ENCODE measurements at regions not wholly inside any gene's neighbourhood (a gene's known extent, or its start where the extent isn't known, plus 50 kb on each side); places are given as distances from the start of the nearest gene placed in this dataset.
A peak's percentile ranks its signal among the peaks of the same experiment; 100 is the strongest.
"Not testable (repeated sequence)": the region's sequence is repeated elsewhere in the genome, so short reads cannot be mapped to it uniquely, and the experiment has no call there.

GRCh38 chr6:103167345-103168071 lies 1692.2 kb downstream of the HACE1 start:
- no peak for DNase-seq (ENCODE audit: low read depth)

DNA sequence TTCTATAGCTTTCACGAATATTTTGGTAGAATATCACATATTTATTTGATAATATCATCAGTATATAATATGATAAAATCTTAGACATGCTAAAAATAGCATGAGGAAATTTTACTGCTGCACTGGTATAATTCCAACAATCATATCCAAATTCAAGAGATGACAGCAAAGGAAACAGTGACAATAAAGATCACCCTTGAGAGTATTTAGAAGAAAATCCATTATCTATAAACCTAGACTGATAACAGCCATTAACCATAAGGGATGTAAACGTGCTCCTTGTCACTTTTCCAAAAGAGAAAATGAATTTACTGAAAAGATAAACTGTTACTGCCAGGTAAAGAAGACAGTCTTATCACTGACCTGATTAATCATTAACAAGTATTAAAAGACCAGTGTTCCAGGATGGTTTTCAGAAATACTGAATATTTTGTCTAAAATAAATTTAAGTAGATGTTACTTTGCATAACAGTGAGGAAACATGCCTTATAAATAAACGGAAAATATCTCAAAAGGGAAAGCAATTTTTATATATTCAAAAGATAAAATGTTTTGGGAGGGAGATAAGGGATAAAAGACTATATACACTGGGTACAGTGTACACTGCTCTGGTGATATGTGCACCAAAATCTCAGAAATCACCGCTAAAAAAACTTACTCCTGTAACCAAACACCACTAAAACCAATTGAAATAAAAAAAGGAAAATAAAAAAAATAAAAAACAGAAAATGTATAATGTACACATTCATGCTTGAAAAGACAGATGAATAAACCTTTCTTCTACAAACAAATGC lies 1704.7 kb downstream of the HACE1 start:
- DNase-seq (ENCODE audit: low read depth) = no peak

DNA sequence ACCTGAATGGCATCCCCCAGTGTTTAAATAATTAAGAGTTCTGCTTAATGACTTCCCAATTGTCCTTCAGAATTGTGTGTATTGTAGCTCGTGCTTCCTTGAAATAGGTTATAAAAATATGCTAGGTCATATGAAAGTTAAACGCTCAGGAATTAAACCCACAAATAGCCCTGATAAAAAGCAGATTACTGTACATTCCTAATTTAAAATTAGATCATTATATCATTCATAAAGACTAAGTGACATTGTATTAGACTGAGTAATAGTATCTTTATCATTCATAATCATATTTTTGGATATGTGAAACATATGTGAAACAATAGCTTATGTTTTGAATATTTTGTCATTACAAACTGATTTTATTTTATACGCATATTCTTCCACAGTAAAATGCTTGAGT lies 1706.7 kb downstream of the HACE1 start:
- no peak for DNase-seq (ENCODE audit: low read depth)

DNA sequence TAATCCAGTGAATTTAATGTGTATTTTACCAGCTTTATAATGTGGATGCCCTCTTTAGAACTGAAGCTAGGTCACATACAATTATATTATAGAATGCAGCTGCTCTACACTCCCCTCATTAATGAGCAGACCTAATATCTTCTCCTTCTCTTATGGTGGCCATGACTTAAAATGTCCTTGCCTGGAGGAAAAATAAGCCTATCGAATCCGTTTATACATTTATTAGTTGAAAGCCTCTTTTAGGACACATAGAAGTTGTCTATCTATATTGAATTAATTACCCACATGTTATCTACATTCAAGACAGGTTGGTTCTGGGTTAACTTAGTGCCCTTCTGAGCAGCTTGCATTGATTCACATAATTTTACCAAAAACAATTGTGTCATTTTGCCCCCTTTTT lies 1716.8 kb downstream of the HACE1 start:
- DNase-seq (ENCODE audit: low read depth) = no peak

DNA sequence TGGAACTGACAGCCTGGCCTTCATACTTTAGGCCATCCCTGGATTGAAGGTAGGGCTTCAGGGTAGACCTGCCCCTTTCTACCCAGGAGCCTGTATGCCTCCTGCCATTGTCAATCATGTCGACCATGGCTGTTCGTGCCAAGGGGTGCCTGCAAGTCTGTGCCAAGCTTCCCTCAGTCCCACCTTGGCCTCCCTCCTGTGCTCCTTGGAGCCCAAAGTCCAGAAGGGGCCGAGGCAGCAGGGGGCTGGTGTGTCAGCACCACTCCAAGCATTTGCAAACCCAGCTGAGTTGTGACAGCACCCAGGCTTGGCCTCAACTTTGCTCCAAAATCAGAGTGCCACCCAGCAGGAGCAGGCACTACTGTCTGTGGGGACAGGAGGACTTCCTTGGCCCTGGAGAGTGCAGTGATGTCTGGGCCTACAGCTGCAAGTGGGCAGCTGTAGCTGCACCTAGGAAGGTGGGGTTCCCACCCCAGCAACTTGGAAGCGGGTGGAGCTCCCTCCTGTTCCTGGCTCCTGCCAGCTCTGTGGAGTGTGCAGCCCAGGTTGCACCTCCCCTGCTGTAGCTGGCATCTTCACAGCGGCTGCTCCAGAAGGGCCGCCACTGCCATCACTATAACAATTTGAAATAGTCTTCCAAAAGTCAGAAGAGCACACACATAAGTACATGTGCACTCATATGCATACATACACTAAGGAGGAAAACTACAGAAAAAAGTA lies 1719.3 kb downstream of the HACE1 start:
- DNase-seq (ENCODE audit: low read depth) = no peak

DNA sequence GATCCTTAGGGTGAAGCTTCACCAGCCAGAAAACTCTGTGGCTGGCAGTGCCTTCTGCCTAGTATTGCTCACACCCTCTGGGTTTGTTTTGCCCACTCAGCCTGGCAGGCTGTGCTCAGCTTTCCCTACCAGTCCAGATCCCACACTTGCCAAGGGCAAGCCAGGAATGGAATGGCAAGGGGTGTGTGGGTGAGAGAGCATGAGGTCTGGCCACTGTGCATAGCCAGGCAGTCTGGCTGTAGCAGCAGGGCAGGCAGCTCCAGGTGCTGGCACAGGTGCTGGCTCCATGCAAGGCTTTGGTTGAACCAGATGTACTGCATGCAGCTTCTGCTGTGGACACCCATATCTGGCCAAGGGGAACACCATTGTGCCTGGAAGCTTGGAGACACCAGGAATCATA lies 1720.3 kb downstream of the HACE1 start:
- no peak for DNase-seq (ENCODE audit: low read depth)

DNA sequence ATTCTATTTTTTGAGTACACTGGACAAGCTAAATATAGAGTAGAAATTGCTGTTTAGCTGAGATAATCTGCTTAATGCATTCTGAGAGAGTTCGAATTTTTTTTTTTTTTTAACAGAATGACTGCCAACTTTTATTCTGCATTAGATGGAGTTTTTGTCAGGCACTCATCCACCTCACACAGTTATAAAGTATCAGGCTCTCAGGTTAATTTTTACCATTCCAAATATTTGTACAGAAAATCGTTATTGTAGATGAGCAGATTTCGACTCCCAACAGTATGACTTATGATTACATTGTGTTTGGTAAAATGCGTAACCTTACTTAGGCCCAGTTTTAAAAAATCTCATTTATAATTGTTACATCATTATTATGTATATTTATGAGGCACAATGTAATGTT lies 1731.0 kb downstream of the GRIK2 start:
- no peak for DNase-seq (ENCODE audit: low read depth)

DNA sequence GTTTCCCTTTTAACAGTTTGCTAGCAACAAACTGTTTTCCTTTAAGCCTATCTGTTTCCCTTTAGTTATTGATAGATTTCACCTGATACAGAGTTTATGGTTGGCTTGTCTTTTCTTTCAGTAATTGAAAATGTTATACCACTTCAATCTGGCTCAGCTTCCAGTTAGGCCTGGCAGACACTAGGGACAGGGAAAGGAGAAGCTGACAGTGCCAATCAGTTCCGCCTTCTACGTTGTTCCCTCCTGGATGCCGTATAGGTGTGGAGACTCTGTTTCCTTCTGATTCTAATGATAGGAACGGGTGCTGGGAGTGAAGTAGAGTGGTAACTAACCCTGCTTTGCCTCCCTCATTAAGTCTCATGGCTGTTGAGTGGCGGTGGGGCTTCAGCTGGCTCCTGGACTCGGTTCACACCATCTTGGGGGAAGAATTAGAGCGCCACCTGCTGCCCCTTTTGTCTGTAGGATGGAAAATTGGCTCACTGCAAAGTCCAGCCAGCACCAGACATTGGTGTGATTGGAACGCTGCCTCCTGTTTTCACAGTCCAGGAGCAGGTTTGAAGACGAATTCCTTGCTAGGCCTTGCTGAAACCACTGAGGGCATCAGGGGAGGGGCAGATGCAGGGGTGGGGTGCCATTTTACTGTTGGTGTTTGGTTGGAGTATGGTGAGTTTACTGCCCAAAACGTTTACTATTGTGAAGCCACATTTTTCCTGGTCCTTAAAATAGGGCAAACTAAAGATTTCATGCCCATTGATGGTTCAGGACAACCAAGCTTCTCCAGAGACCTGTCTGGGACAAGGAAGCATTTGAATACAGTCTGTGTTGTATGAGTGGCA lies 1729.5 kb downstream of the GRIK2 start:
- peak; percentile 3 for DNase-seq (ENCODE audit: low read depth)

DNA sequence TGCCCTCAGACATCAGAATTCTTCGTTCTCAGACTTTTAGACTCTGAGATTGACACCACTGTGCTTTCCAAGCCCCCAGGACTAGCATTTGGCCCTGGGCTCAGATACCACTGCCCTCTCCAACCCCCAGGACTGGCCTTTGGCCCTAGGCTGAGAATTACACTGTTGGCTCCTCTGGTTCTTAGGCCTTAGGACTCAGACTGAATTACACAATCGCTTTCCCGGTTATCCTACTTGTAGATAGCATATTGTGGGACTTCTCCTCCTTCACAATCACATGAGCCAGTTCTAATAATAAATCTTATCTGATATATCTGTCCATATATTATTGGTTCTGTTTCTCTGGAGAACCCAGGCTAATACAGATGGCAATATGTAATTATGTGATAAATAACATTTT lies 1725.5 kb downstream of the GRIK2 start:
- DNase-seq (ENCODE audit: low read depth) = no peak

GRCh38 chr6:103114582-103114981 lies 1721.1 kb downstream of the GRIK2 start:
- no peak for DNase-seq (ENCODE audit: low read depth)

- DNase-seq (ENCODE audit: low read depth) = no peak
Measured at GRCh38 chr6:103113416-103113815, 1719.9 kb downstream of the GRIK2 start.

GRCh38 chr6:103107985-103108384 lies 1714.5 kb downstream of the GRIK2 start:
- no peak for DNase-seq (ENCODE audit: low read depth)

GRCh38 chr6:103105686-103106085 lies 1712.2 kb downstream of the GRIK2 start:
- no peak for DNase-seq (ENCODE audit: low read depth)

- DNase-seq (ENCODE audit: low read depth) = no peak
Measured at GRCh38 chr6:103101267-103101666, 1707.8 kb downstream of the GRIK2 start.

DNA sequence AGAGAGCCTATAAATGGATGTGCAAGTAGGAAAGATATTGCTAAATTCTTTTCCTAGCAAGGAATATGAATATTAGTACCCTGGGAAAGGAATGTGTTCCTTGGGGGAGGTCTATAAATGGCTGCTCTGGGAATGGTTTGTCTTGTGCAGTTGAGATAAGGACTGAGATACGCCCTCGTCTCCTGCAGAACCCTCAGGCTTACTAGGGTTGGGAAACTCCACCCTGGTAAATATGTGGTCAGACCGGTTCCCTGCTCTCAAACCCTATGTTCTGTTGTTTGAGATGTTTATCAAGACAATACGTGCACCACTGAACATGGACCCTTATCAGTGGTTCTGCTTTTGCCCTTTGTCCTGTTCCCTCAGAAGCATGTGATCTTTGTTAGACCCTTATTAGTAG lies 1698.9 kb downstream of the GRIK2 start:
- not testable (repeated sequence) for DNase-seq (ENCODE audit: low read depth)

DNA sequence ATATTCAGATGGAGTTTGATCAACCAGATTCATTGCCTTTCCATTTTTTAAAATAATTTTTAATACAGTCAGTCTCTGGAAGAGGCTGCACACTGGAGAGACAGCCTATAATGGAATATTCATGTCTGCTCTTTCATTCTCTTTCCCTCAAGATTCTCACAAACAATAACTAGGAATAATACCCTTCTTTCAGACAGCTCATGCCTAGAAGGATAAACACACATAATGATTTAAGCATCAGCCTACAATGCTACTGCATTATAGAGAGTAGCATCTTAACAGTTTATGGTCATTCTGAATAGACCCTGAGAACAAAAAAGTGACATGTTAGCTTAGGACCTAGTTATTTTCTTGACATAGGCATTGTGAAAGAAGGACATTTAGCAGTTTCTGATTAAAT lies 1692.3 kb downstream of the GRIK2 start:
- DNase-seq (ENCODE audit: low read depth) = no peak

DNA sequence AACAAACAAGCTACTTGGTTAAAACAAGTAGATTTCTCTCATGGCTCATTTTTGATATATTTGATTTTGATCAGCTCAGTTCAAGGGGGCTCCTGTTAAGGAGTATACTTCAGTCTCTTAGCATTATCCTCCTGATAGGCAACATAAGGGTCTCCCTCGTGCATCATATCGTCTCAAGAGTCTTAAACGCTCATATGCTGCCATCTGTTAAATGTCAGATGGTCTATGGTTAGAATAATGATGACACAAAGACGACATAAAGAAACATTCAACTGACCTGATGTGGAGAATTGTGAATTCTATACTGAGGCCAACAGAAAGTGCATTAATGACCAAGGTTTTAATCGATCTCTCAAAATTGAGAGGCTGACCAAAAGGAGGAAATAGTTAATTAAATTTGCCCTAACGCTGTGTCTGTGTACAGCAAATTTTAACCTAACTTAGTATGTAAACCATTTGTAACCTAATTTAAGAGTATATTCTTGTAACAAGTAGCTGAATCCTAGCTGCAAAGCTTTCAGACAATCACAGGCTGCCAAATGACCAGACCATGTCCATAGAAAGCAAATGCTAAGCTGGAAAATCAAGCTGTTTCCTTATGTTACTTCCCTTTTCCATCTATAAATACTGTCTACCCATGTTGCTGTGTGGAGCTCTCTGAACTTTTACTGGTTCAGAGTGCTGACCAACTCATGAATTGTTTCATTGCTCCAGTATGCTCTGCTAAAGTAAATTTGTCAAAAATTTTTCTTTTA lies 1688.5 kb downstream of the GRIK2 start:
- DNase-seq (ENCODE audit: low read depth) = no peak

GRCh38 chr6:103081126-103081525 lies 1687.6 kb downstream of the GRIK2 start:
- DNase-seq (ENCODE audit: low read depth) = no peak

DNA sequence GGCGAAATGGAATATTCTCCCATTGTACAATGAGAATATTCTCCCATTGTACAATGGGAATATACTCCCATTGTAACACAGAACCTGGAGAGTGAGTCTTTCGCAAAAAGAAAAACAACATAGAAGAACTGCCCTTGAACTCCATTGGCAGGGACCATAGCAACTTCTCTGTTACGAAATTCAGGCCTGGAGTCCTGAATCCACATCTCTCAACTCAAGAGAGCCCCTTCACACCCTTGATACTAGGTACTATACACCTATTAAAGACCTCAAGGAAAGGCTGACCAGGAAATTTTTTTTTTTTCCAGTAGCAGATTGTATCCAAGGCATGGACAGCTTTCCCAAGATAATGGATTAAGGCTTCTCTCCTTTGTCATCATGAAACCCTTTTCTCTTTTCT lies 1687.0 kb downstream of the GRIK2 start:
- no peak for DNase-seq (ENCODE audit: low read depth)

- DNase-seq (ENCODE audit: low read depth) = no peak
Measured at GRCh38 chr6:103079867-103080266, 1686.4 kb downstream of the GRIK2 start.

DNA sequence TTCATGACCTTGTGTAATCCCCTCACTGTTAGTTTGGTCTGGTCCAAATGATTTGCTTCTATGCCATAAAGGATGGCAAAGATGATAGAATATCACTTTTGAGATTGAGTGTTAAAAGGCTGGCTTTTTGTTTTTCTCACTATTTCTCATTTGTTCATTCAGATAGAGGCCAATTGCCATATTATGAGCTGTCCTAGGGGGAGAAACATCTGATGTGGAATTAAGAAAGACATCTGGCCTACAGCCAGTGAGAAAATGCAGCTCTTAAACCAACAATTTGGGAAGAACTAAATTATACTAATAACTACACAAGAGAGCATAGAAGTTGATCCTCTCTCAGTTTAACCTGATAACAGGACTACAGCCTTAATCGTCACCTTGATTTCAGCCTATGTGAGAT lies 1668.6 kb downstream of the GRIK2 start:
- no peak for DNase-seq (ENCODE audit: low read depth)

Data from stromal cell of bone marrow (primary cell).